Activated naive CD4-positive, alpha-beta T cell treated with anti-CD3 and anti-CD28 coated beads for 36 hours (primary cell): ENCODE measurements at regions not wholly inside any gene's neighbourhood (a gene's known extent, or its start where the extent isn't known, plus 50 kb on each side); places are given as distances from the start of the nearest gene placed in this dataset.

Experiments used
- CTCF ChIA-PET: fragments of 350-600 bp; sonication (Branson Sonifier 250); formaldehyde crosslinking; loops from one replicate; lab custom pipeline; 2021; ENCODE audit warnings: antibody characterized with exemption; lab: Charles Lee
- DNase-seq: peaks from one replicate; pipeline ENCODE4 v3.0.0-alpha.2; 2020
- H3K27ac Mint-ChIP-seq: one replicate; pipeline ENCODE4 v1.8.0; 2021; ENCODE audit warnings: mild to moderate bottlenecking, mixed read lengths
- H3K27me3 Mint-ChIP-seq: one replicate; pipeline ENCODE4 v1.8.0; 2021; ENCODE audit warnings: low read depth, mixed read lengths
- H3K36me3 Mint-ChIP-seq: one replicate; pipeline ENCODE4 v1.8.0; 2021; ENCODE audit warnings: low read depth, mixed read lengths
- H3K4me1 Mint-ChIP-seq: one replicate; pipeline ENCODE4 v1.8.0; 2021; ENCODE audit warnings: low read depth, mixed read lengths
- H3K4me3 Mint-ChIP-seq: one replicate; pipeline ENCODE4 v1.8.0; 2021; ENCODE audit warnings: mild to moderate bottlenecking, moderate library complexity, mixed read lengths
- H3K9me3 Mint-ChIP-seq: one replicate; pipeline ENCODE4 v1.8.0; 2021; ENCODE audit warnings: mixed read lengths
- intact Hi-C: fragments of 100-400 bp; cut with micrococcal nuclease; formaldehyde crosslinking; loops from one replicate; pipeline ENCODE4 v1.15.1; 2023

DNA sequence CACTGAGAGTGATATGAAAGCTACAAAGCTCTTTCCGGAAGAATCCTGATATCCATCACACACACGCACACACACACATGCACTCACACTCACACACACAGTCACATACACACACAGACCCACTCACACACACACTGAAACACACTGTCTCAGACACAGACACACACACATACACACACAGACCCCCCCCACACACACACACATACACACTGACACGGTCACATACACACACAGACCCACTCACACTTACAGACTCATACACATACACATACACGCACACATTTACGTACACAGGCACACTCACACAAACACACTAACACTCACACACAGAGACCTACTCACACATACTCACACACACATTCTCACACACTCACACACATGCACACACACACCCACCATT, 58.6 kb downstream of the LIG4 start:
- no peaks in the 10 kb centered on the region for H3K4me1 Mint-ChIP-seq
- intact Hi-C loops = no loop called here
- CTCF ChIA-PET = interaction anchor here (1.2 to 3.2 kb wide), 4 partner anchors 8 to 945 kb away, joined by 5 to 20 read pairs (median 16); no protein-coding TSS in a partner anchor

DNA sequence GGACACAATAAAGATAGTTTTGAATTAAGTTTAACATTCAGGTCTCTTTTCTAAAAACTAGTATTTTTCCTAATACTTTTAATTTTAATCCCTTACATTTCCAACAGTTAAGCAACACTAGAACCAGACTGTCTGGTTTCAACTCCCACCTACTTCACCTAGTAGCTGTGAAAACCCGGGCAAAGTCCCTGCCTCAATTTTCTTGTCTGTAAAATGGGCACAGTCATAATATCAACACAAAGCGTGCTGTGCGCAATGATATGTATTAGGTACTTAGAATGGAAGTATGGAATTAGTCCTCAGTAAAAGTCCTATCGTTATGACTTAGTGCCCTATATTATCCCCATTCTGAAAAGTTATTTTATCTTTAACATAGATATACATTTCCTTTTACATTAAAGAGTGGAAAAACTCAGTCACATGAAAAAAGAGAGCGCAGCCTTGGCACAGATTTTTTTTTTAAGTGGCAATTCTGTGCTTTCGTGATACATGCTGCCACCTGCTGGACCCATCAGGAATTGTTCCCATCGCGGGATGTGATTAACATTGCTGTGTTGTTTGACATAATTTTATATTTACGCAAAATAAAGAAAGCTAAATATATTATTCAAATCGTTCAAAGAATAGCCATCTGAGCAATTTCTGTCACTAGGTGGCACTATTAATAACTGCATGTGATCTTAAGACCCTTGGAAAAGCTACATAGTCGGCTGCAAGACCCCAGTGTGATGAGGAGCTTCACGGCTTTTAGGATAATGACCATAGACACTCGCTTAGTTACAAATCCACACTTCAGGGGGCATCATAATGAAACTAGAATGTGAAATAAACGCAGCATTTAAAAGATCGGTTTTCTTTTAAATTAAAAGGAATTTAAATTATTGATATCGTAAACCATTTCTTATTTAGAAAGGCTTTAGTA, 59.9 kb downstream of the LIG4 start:
- Mint-ChIP-seq H3K27ac (no peak overlapping the region), H3K27me3 (peaks cover 13% of the 10 kb centered on the region), H3K36me3 (no peaks in the 10 kb centered on the region), H3K4me1 (no peaks in the 10 kb centered on the region), H3K9me3 (no peaks in the 10 kb centered on the region), H3K4me3 (no peak overlapping the region)
- peak; percentile 74 for DNase-seq
- intact Hi-C loops = loop anchor here (1.0 kb wide), 2 partner anchors 944 to 950 kb away; no protein-coding TSS in a partner anchor
- CTCF ChIA-PET = interaction anchor here (0.6 to 3.2 kb wide), 24 partner anchors 8 to 953 kb away, joined by 3 to 20 read pairs (median 4); no protein-coding TSS in a partner anchor

More for the DNA sequence above, 58.6 kb downstream of the LIG4 start:
- Mint-ChIP-seq H3K36me3 (no peaks in the 10 kb centered on the region), H3K9me3 (no peaks in the 10 kb centered on the region), H3K27ac (no peak overlapping the region), H3K27me3 (peaks cover 14% of the 10 kb centered on the region), H3K4me3 (no peak overlapping the region)
- no peak for DNase-seq

DNA sequence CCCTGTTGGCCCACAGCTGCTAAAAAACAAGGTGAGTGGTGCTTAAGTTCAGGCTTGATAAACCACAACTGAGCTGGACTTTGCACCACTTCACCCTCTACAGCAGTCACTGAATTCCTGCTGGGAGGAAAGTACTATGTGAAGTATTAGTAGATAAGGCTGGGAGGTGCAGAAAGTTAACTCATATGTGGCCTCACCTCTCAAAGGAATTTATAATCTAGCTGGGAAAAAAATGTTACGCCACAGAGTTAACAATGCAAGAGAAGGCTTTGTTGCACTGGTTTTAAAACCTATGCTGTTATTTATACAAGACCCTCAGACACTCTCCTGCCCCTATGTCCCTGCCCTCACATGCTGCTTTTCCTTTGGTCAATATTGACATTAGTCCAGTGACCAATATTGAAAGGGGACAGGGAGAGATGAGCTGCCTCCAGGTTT, 60.9 kb downstream of the LIG4 start:
- Mint-ChIP-seq H3K9me3 (no peaks in the 10 kb centered on the region), H3K27ac (no peak overlapping the region), H3K4me3 (no peak overlapping the region), H3K36me3 (no peaks in the 10 kb centered on the region), H3K4me1 (no peaks in the 10 kb centered on the region), H3K27me3 (peaks cover 17% of the 10 kb centered on the region)
- DNase-seq = no peak
- CTCF ChIA-PET = interaction anchor here (0.7 to 3.2 kb wide), 7 partner anchors 11 to 949 kb away, joined by 3 to 20 read pairs (median 5); no protein-coding TSS in a partner anchor
- intact Hi-C loops = no loop called here

DNA sequence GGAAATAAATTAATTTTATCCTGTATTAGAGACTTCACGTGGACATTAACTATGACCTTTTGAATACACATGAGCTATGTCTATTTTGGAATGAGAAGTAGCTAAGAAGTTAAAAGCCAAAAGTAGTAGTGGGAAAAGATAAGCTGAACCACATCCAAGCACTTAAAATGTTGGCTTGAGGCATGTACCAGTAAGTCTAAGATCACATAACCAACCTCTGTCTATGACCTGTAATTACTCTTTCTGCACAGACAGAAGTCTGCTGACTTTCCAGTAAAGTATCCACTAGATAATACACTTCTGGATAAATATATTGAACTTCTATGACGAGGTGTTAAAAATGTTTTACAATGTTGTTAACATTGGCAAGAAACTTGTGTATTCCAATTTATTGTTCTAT, 68.7 kb downstream of the LIG4 start:
- Mint-ChIP-seq H3K4me3 (no peak overlapping the region), H3K27me3 (peaks cover 20% of the 10 kb centered on the region)

DNA sequence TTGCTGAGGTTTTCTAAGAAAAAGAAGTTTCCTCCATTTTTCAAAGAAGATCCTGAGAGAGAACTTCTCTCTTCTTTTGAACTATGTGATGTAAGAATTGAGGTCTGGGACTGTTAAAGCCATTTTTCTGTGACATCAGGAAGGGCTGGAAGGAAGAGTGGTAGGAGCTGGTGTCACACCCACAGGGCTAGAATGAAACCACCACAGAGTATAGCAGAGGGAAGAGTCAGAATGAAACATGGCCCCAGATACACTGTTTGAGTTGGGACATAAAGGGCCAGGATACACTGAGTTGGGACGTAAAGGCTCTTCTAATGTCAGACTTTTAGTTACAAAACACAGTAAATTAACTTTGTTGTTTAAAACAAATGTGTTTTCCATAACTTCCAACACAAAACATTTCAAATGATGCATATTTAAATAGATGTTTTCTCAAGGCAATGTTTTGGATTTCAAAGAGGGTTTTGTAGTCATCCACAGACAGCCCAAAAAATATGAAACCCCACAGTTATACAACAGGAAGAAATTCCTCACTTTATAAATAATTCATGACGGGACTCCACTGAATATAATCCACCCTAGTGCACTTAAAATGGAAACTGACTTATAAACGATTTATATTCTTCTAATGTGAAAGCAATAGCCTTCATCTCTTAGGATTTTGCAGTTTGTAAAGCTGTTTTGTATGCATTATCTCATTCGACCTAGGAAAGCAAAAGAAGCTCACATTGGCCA, 72.5 kb downstream of the LIG4 start:
- no peaks in the 10 kb centered on the region for H3K36me3 Mint-ChIP-seq
- H3K4me3 Mint-ChIP-seq = no peak overlapping the region
- peaks cover 12% of the 10 kb centered on the region for H3K27me3 Mint-ChIP-seq
- no peaks in the 10 kb centered on the region for H3K4me1 Mint-ChIP-seq
- no peak overlapping the region for H3K27ac Mint-ChIP-seq
- intact Hi-C loops = no loop called here
- DNase-seq = no peak
- CTCF ChIA-PET = interaction anchor here (0.7 kb wide), 1 partner anchor 12 kb away, joined by 3 read pairs; no protein-coding TSS in a partner anchor
- H3K9me3 Mint-ChIP-seq = no peaks in the 10 kb centered on the region

More for the DNA sequence above, 68.7 kb downstream of the LIG4 start:
- Mint-ChIP-seq H3K27ac (no peak overlapping the region), H3K36me3 (no peaks in the 10 kb centered on the region), H3K4me1 (no peaks in the 10 kb centered on the region), H3K9me3 (no peaks in the 10 kb centered on the region)
- intact Hi-C loops = no loop called here
- CTCF ChIA-PET = interaction anchor here (0.7 to 1.4 kb wide), 2 partner anchors 9 to 13 kb away, joined by 3 to 6 read pairs; no protein-coding TSS in a partner anchor
- no peak for DNase-seq

GRCh38 chr13:108137176-108137575, 78.2 kb downstream of the LIG4 start:
- H3K36me3 Mint-ChIP-seq = no peaks in the 10 kb centered on the region
- intact Hi-C loops = no loop called here
- H3K4me3 Mint-ChIP-seq = no peak overlapping the region
- H3K4me1 Mint-ChIP-seq = no peaks in the 10 kb centered on the region
- no peak for DNase-seq
- peaks cover 14% of the 10 kb centered on the region for H3K27me3 Mint-ChIP-seq
- H3K27ac Mint-ChIP-seq = no peak overlapping the region
- CTCF ChIA-PET = no interaction called here
- H3K9me3 Mint-ChIP-seq = no peaks in the 10 kb centered on the region

DNA sequence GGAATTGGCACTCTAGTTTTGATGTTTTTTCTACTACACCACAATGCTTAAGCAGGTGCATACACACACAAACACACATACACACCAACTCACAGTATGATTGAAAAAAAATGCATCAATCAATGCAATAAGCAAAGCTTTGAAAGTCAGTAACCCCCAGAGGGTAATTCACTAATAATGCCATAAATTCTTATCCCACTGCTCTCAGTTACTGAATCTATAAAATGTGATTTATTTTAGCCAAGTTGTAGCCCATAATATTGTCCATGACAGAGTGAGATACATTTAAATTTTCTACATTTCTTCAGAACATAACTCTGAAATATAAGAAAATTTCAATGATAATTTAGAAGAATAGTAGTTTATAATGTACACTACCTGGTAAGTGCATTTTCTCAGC, 87.9 kb downstream of the LIG4 start:
- Mint-ChIP-seq H3K27me3 (peaks cover 3% of the 10 kb centered on the region), H3K36me3 (no peaks in the 10 kb centered on the region), H3K27ac (no peak overlapping the region), H3K4me3 (no peak overlapping the region), H3K9me3 (no peaks in the 10 kb centered on the region), H3K4me1 (no peaks in the 10 kb centered on the region)
- CTCF ChIA-PET = no interaction called here
- intact Hi-C loops = no loop called here
- no peak for DNase-seq

DNA sequence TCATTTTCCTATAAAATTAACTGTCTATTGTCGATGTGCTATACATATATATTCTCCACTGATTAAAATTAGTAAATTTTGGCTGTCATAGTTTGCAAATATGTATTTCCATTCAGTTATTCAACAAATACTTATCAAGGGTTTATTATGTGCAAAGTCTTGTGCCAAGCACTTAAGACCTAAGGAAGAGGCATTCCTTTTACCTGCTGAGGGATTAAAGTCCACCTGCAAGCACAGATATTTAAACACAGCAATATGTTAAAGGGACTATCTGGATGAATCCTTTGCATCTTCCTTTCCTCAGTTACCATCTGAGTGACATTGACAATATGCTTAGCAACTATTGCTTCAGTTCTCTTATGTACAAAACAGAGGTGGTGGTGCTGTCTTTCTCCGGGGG, 89.3 kb downstream of the LIG4 start:
- Mint-ChIP-seq H3K4me3 (no peak overlapping the region), H3K27ac (no peak overlapping the region), H3K36me3 (no peaks in the 10 kb centered on the region), H3K27me3 (peaks cover 3% of the 10 kb centered on the region), H3K4me1 (no peaks in the 10 kb centered on the region), H3K9me3 (no peaks in the 10 kb centered on the region)
- no peak for DNase-seq
- intact Hi-C loops = no loop called here
- CTCF ChIA-PET = no interaction called here

DNA sequence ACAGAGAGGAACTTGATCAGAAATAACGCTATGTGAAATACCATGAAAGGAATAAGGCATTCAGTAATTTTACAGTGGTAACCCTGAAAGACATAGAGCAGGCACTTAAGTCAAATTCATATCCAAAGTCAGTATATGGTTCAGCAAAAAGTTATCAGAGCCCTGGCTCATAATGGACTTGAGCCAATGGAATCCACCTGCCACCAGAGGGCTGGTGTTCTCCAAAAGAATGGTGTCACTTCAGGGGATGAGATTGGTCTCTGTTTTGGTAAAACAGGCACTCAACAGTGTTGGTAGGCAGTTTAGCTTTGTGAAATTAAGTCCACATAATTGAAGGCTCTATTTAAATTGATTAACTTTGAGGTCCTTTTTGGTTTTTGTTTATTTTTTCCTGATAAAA, 93.9 kb downstream of the LIG4 start:
- no peaks in the 10 kb centered on the region for H3K36me3 Mint-ChIP-seq
- H3K27me3 Mint-ChIP-seq = peaks cover 8% of the 10 kb centered on the region
- H3K4me1 Mint-ChIP-seq = no peaks in the 10 kb centered on the region
- no peak overlapping the region for H3K27ac Mint-ChIP-seq
- H3K9me3 Mint-ChIP-seq = no peaks in the 10 kb centered on the region
- no peak overlapping the region for H3K4me3 Mint-ChIP-seq
- intact Hi-C loops = no loop called here
- CTCF ChIA-PET = no interaction called here
- no peak for DNase-seq

GRCh38 chr13:108120856-108121255, 94.5 kb downstream of the LIG4 start:
- intact Hi-C loops = no loop called here
- no peaks in the 10 kb centered on the region for H3K4me1 Mint-ChIP-seq
- H3K27ac Mint-ChIP-seq = no peak overlapping the region
- no peaks in the 10 kb centered on the region for H3K9me3 Mint-ChIP-seq
- no peak overlapping the region for H3K4me3 Mint-ChIP-seq
- CTCF ChIA-PET = no interaction called here
- no peak for DNase-seq
- no peaks in the 10 kb centered on the region for H3K36me3 Mint-ChIP-seq
- H3K27me3 Mint-ChIP-seq = peaks cover 8% of the 10 kb centered on the region

- CTCF ChIA-PET = no interaction called here
- intact Hi-C loops = no loop called here
- Mint-ChIP-seq H3K27ac (no peak overlapping the region), H3K9me3 (no peaks in the 10 kb centered on the region), H3K27me3 (peaks cover 8% of the 10 kb centered on the region), H3K4me3 (no peak overlapping the region), H3K4me1 (no peaks in the 10 kb centered on the region), H3K36me3 (no peaks in the 10 kb centered on the region)
- DNase-seq = no peak
These were observed 95.0 kb downstream of the LIG4 start for GRCh38 chr13:108120302-108120701.

GRCh38 chr13:108115738-108116137, 99.6 kb downstream of the LIG4 start:
- no peak for DNase-seq
- Mint-ChIP-seq H3K4me3 (no peak overlapping the region), H3K27ac (no peak overlapping the region), H3K4me1 (no peaks in the 10 kb centered on the region), H3K9me3 (no peaks in the 10 kb centered on the region), H3K36me3 (no peaks in the 10 kb centered on the region), H3K27me3 (peaks cover 10% of the 10 kb centered on the region)
- CTCF ChIA-PET = no interaction called here
- intact Hi-C loops = no loop called here
